RCC 7860 (cell line): ENCODE measurements at regions not wholly inside any gene's neighbourhood (a gene's known extent, or its start where the extent isn't known, plus 50 kb on each side); places are given as distances from the start of the nearest gene placed in this dataset.

ENCODE experiments used
- DNase-seq: peaks from one replicate; pipeline ENCODE4 v3.0.0-alpha.2; 2015; ENCODE audit warnings: low spot score
- FAIRE-seq: peaks from 2 replicates; lab custom pipeline; 2012; peaks lifted over from hg19 to GRCh38; lab: Jason Lieb, UNC

GRCh38 chr6:48315915-48316314 is 204.9 kb upstream of the PTCHD4 start:
- no peak for FAIRE-seq

GRCh38 chr6:48315051-48315719 is 204.2 kb upstream of the PTCHD4 start:
- DNase-seq: no peak
- no peak for FAIRE-seq

More at GRCh38 chr6:48315915-48316314, 204.9 kb upstream of the PTCHD4 start:
- DNase-seq: no peak

- no peak for DNase-seq
- FAIRE-seq: no peak
Measured at GRCh38 chr6:48311301-48311700, 200.3 kb upstream of the PTCHD4 start.

- FAIRE-seq: no peak
- no peak for DNase-seq
Measured at GRCh38 chr6:48307573-48307972, 196.6 kb upstream of the PTCHD4 start.

- DNase-seq (no peak), FAIRE-seq (no peak)
Measured at GRCh38 chr6:48290595-48290994, 179.6 kb upstream of the PTCHD4 start.

- no peak for DNase-seq
- FAIRE-seq: no peak
Measured at GRCh38 chr6:48289841-48290240, 178.8 kb upstream of the PTCHD4 start.

- no peak for FAIRE-seq
- DNase-seq: no peak
Measured at GRCh38 chr6:48281217-48281616, 170.2 kb upstream of the PTCHD4 start.

GRCh38 chr6:48280035-48280620 is 169.1 kb upstream of the PTCHD4 start:
- FAIRE-seq (no peak), DNase-seq (no peak)

- DNase-seq (no peak), FAIRE-seq (no peak)
Measured at GRCh38 chr6:48278261-48278660, 167.3 kb upstream of the PTCHD4 start.

GRCh38 chr6:48272518-48272917 is 161.5 kb upstream of the PTCHD4 start:
- no peak for FAIRE-seq
- DNase-seq: no peak

GRCh38 chr6:48255094-48255493 is 144.1 kb upstream of the PTCHD4 start:
- no peak for DNase-seq
- no peak for FAIRE-seq

GRCh38 chr6:48249071-48249470 is 138.1 kb upstream of the PTCHD4 start:
- FAIRE-seq (no peak), DNase-seq (no peak)

GRCh38 chr6:48243071-48243470 is 132.1 kb upstream of the PTCHD4 start:
- DNase-seq: no peak
- no peak for FAIRE-seq

GRCh38 chr6:48240287-48240686 is 129.3 kb upstream of the PTCHD4 start:
- DNase-seq (no peak), FAIRE-seq (no peak)

GRCh38 chr6:48236375-48236774 is 125.4 kb upstream of the PTCHD4 start:
- FAIRE-seq (no peak), DNase-seq (no peak)

GRCh38 chr6:48233063-48233462 is 122.1 kb upstream of the PTCHD4 start:
- DNase-seq (no peak), FAIRE-seq (no peak)

- DNase-seq (no peak), FAIRE-seq (no peak)
Measured at GRCh38 chr6:48229841-48230240, 118.8 kb upstream of the PTCHD4 start.

- no peak for DNase-seq
Measured at GRCh38 chr6:48222241-48222640, 111.2 kb upstream of the PTCHD4 start.

GRCh38 chr6:48213076-48213788 is 102.2 kb upstream of the PTCHD4 start:
- DNase-seq (no peak), FAIRE-seq (no peak)

More at GRCh38 chr6:48222241-48222640, 111.2 kb upstream of the PTCHD4 start:
- no peak for FAIRE-seq

- no peak for FAIRE-seq
Measured at GRCh38 chr6:48212501-48212900, 101.5 kb upstream of the PTCHD4 start.

GRCh38 chr6:48206091-48206490 is 95.1 kb upstream of the PTCHD4 start:
- FAIRE-seq (no peak), DNase-seq (no peak)

More at GRCh38 chr6:48212501-48212900, 101.5 kb upstream of the PTCHD4 start:
- no peak for DNase-seq

- DNase-seq: no peak
- FAIRE-seq: no peak
Measured at GRCh38 chr6:48200869-48201390, 89.9 kb upstream of the PTCHD4 start.
